ENCODE measurements at regions not wholly inside any gene's neighbourhood (a gene's known extent, or its start where the extent isn't known, plus 50 kb on each side); places are given as distances from the start of the nearest gene placed in this dataset.

GRCh38 chr19:32168606-32169005, 176.8 kb upstream of the ZNF507 start:
- Histone ChIP-seq H3K36me3 (no peaks in the 10 kb centered on the region), H3K27me3 (peaks cover 7% of the 10 kb centered on the region), H3K4me3 (no peak overlapping the region), H3K9me3 (no peaks in the 10 kb centered on the region), H3K4me1 (no peaks in the 10 kb centered on the region), H3K27ac (no peak overlapping the region)
- no peak for TF ChIP-seq POLR2A (IDR thresholded peaks at IDR 0.05)
- no peak for TF ChIP-seq EP300 (IDR thresholded peaks at IDR 0.05; ENCODE audit: low read depth)
- no peak for TF ChIP-seq CTCF (IDR thresholded peaks at IDR 0.05)
- TF ChIP-seq POLR2AphosphoS5 (IDR thresholded peaks at IDR 0.05), result no peak
- intact Hi-C loops (cut with DNase I; ENCODE audit: low total_unique reads) (no loop called here), in situ Hi-C loops (cut with MboI; ENCODE audit: low pct_ligation_motif_present in 1 of 4, low pct_unique_long_range_greater_than_20kb in 1 of 4, low sequenced_read_pairs in 3 of 4) (no loop called here)
- 64 to 75% methylated on average over 2 to 5 of the region's 5 CpGs for WGBS, 2 donors (ENCODE audit: low coverage in 1 of 2)
- no peak for DNase-seq

GRCh38 chr19:32171719-32172151, 173.7 kb upstream of the ZNF507 start:
- intact Hi-C loops (cut with DNase I; ENCODE audit: low total_unique reads), result no loop called here
- TF ChIP-seq POLR2A (IDR thresholded peaks at IDR 0.05) (no peak), CTCF (IDR thresholded peaks at IDR 0.05) (no peak), EP300 (IDR thresholded peaks at IDR 0.05; ENCODE audit: low read depth) (no peak), POLR2AphosphoS5 (IDR thresholded peaks at IDR 0.05) (no peak)
- Histone ChIP-seq H3K27me3 (peaks cover 7% of the 10 kb centered on the region), H3K27ac (no peak overlapping the region), H3K4me3 (no peak overlapping the region), H3K4me1 (no peaks in the 10 kb centered on the region), H3K36me3 (no peaks in the 10 kb centered on the region), H3K9me3 (no peaks in the 10 kb centered on the region)
- WGBS, 2 donors (ENCODE audit: low coverage in 1 of 2), result 37 to 54% methylated on average over 12 of the region's 12 CpGs
- in situ Hi-C loops (cut with MboI; ENCODE audit: low pct_ligation_motif_present in 1 of 4, low pct_unique_long_range_greater_than_20kb in 1 of 4, low sequenced_read_pairs in 3 of 4), result no loop called here
- no peak for DNase-seq

- no peak overlapping the region for H3K27ac ChIP-seq
- 25 to 57% methylated on average over 2 to 5 of the region's 5 CpGs for WGBS, 2 donors (ENCODE audit: low coverage in 1 of 2)
- H3K9me3 ChIP-seq, result no peaks in the 10 kb centered on the region
- H3K4me1 ChIP-seq, result no peaks in the 10 kb centered on the region
- no peak for DNase-seq
- no peak overlapping the region for H3K4me3 ChIP-seq
- H3K27me3 ChIP-seq, result peaks cover 7% of the 10 kb centered on the region
- TF ChIP-seq POLR2AphosphoS5 (IDR thresholded peaks at IDR 0.05) (no peak), EP300 (IDR thresholded peaks at IDR 0.05; ENCODE audit: low read depth) (no peak), CTCF (IDR thresholded peaks at IDR 0.05) (no peak), POLR2A (IDR thresholded peaks at IDR 0.05) (no peak)
- in situ Hi-C loops (cut with MboI; ENCODE audit: low pct_ligation_motif_present in 1 of 4, low pct_unique_long_range_greater_than_20kb in 1 of 4, low sequenced_read_pairs in 3 of 4), result no loop called here
- intact Hi-C loops (cut with DNase I; ENCODE audit: low total_unique reads), result no loop called here
- H3K36me3 ChIP-seq, result no peaks in the 10 kb centered on the region
Measured at GRCh38 chr19:32172566-32173160, 172.7 kb upstream of the ZNF507 start.

- no peaks in the 10 kb centered on the region for H3K36me3 ChIP-seq
- no peak for DNase-seq
- intact Hi-C loops (cut with DNase I; ENCODE audit: low total_unique reads) (no loop called here), in situ Hi-C loops (cut with MboI; ENCODE audit: low pct_ligation_motif_present in 1 of 4, low pct_unique_long_range_greater_than_20kb in 1 of 4, low sequenced_read_pairs in 3 of 4) (no loop called here)
- H3K4me3 ChIP-seq, result no peak overlapping the region
- WGBS, 2 donors (ENCODE audit: low coverage in 1 of 2), result 85 to 88% methylated on average over 1 to 3 of the region's 3 CpGs
- no peaks in the 10 kb centered on the region for H3K4me1 ChIP-seq
- H3K27me3 ChIP-seq, result peaks cover 7% of the 10 kb centered on the region
- TF ChIP-seq POLR2A (IDR thresholded peaks at IDR 0.05) (no peak), EP300 (IDR thresholded peaks at IDR 0.05; ENCODE audit: low read depth) (no peak), POLR2AphosphoS5 (IDR thresholded peaks at IDR 0.05) (no peak), CTCF (IDR thresholded peaks at IDR 0.05) (no peak)
- no peaks in the 10 kb centered on the region for H3K9me3 ChIP-seq
- no peak overlapping the region for H3K27ac ChIP-seq
Measured at GRCh38 chr19:32173836-32174235, 171.6 kb upstream of the ZNF507 start.

Measured in transverse colon (tissue), 4 donors.